ENCODE measurements at regions not wholly inside any gene's neighbourhood (a gene's known extent, or its start where the extent isn't known, plus 50 kb on each side); places are given as distances from the start of the nearest gene placed in this dataset.

GRCh38 chr18:51655327-51655698 lies 457.8 kb upstream of the MEX3C start:
- TF ChIP-seq REST (IDR thresholded peaks at IDR 0.05; ENCODE audit: insufficient read depth in 1 of 2, low read depth in 2 of 2, low read length in 2 of 2): no peak
- TF ChIP-seq POLR2AphosphoS5 (IDR thresholded peaks at IDR 0.05; ENCODE audit: low read depth, low read length): no peak
- no peak for TF ChIP-seq TAF1 (IDR thresholded peaks at IDR 0.05; ENCODE audit: borderline replicate concordance, insufficient read depth, low read length)

Measured in PFSK-1 (cell line).